Spleen (tissue), 11 donors: ENCODE measurements at regions not wholly inside any gene's neighbourhood (a gene's known extent, or its start where the extent isn't known, plus 50 kb on each side); places are given as distances from the start of the nearest gene placed in this dataset.

Source experiments
- DNase-seq: peaks from one replicate; pipeline ENCODE4 v3.0.0-alpha.2; 2020
- H3K27ac ChIP-seq, 8 donors: fragments of 200-600 bp; sonication (generic) in 7 of 8; 1 replicate in 4 of 8; 2 replicates in 4 of 8; pipeline versions ENCODE4 v1.5.0 to v1.8.0; 2016 to 2021; ENCODE audit warnings: inconsistent platforms in 4 of 8, mild to moderate bottlenecking in 4 of 8, moderate library complexity in 1 of 8
- H3K27me3 ChIP-seq, 7 donors: fragments of 200-600 bp; sonication (generic) in 6 of 7; replicated peaks in 1 of 7; 1 replicate in 4 of 7; 2 replicates in 3 of 7; pipeline versions ENCODE4 v1.5.0 to v1.8.0; 2016 to 2021; ENCODE audit warnings: inconsistent platforms in 3 of 7, mild to moderate bottlenecking in 1 of 7
- H3K36me3 ChIP-seq, 6 donors: fragments of 200-600 bp; sonication (generic) in 5 of 6; 1 replicate in 4 of 6; 2 replicates in 2 of 6; pipeline versions ENCODE4 v1.5.0 to v1.8.0; 2016 to 2021; ENCODE audit warnings: inconsistent platforms in 2 of 6
- H3K4me1 ChIP-seq, 6 donors: fragments of 200-600 bp; sonication (generic) in 5 of 6; 1 replicate in 3 of 6; 2 replicates in 3 of 6; pipeline versions ENCODE4 v1.5.0 to v1.8.0; 2016 to 2021; ENCODE audit warnings: inconsistent platforms in 3 of 6
- H3K4me3 ChIP-seq, 8 donors: fragments of 200-600 bp; sonication (generic) in 7 of 8; 1 replicate in 4 of 8; 2 replicates in 4 of 8; pipeline versions ENCODE4 v1.5.0 to v1.8.0; 2016 to 2021; ENCODE audit warnings: inconsistent platforms in 4 of 8, mild to moderate bottlenecking in 4 of 8, moderate library complexity in 2 of 8
- H3K9me3 ChIP-seq, 8 donors: fragments of 200-600 bp; sonication (generic) in 7 of 8; 1 replicate in 4 of 8; 2 replicates in 4 of 8; pipeline versions ENCODE4 v1.5.0 to v1.8.0; 2016 to 2021; ENCODE audit warnings: inconsistent platforms in 4 of 8
- CTCF ChIP-seq, 11 experiments: fragments of 200-600 bp in 7 of 11; fragments of 450-650 bp in 4 of 11; sonication (generic) in 4 of 11; IDR thresholded peaks in 8 of 11; conservative IDR thresholded peaks in 3 of 11; 1 replicate in 7 of 11; 2 replicates in 4 of 11; pipeline versions ENCODE4 v1.4.0 to v1.8.0; 2016 to 2021; ENCODE audit warnings: antibody characterized with exemption in 11 of 11, inconsistent platforms in 4 of 11, mild to moderate bottlenecking in 1 of 11
- POLR2A ChIP-seq, 3 donors: fragments of 450-650 bp; IDR thresholded peaks; one replicate each; pipeline ENCODE4 v1.5.1; 2017; ENCODE audit warnings: antibody characterized with exemption in 3 of 3, mild to moderate bottlenecking in 1 of 3
- POLR2AphosphoS5 ChIP-seq, 3 donors: sonication (generic); formaldehyde crosslinking; IDR thresholded peaks; one replicate each; pipeline ENCODE4 v1.5.1; 2017; ENCODE audit warnings: antibody characterized with exemption in 3 of 3
- WGBS, 5 donors: extraction: QIAGEN DNeasy Blood & Tissue Kit in 3 of 5; methylation state at CpG; one replicate each; pipeline versions ENCODE4 v1.1.5 to v1.1.7; 2013 to 2018; 5-methylcytosine and 5-hydroxymethylcytosine counted together
- intact Hi-C: fragments of 100-400 bp; cut with DNase I; formaldehyde crosslinking; loops from one replicate; pipeline ENCODE4 v1.15.0; 2023; ENCODE audit warnings: low total_unique reads
- donor health status: healthy with polysubstance abuse.
- donor health status: DM: no; HTN: no; CAD: no; lungs with moderate emphysema.
- donor health status: DM: no; HTN: no; CAD: no.
- donor health status: Bipolar disorder and iron deficiency.
- donor health status: healthy.
- donor health status: DM: no; HTN: no; CAD: no.
- donor health status: DM: yes; HTN: yes; CAD: no.

- Histone ChIP-seq H3K9me3 (peaks cover 0 to 13% (median 2%) of the 10 kb centered on the region in 8 donors), H3K4me3 (peak overlapping the region in 1 of 8 donors; percentile 25), H3K27ac (peak overlapping the region in 6 of 8 donors; percentile 54 to 89 (median 75)), H3K27me3 (no peaks in the 10 kb centered on the region), H3K4me1 (peaks cover 0 to 23% (median 10%) of the 10 kb centered on the region in 6 donors), H3K36me3 (no peaks in the 10 kb centered on the region)
- no peak for DNase-seq
- WGBS, 5 donors: 36 to 59% (median 55%) methylated on average over 8 of the region's 8 CpGs
- intact Hi-C loops: no loop called here
- TF ChIP-seq POLR2AphosphoS5 (IDR thresholded peaks at IDR 0.05) (peak in 1 of 3 donors; percentile 75), POLR2A (IDR thresholded peaks at IDR 0.05) (no peak)
These were observed 61.0 kb upstream of the PLET1 start for GRCh38 chr11:112321501-112322172.

- intact Hi-C loops: no loop called here
- TF ChIP-seq POLR2AphosphoS5 (IDR thresholded peaks at IDR 0.05) (no peak), CTCF (IDR thresholded peaks at IDR 0.05 in 8 of 11, conservative IDR thresholded peaks at IDR 0.05 in 3 of 11) (no peak), POLR2A (IDR thresholded peaks at IDR 0.05) (no peak)
- no peaks in the 10 kb centered on the region for H3K27me3 ChIP-seq
- H3K4me3 ChIP-seq: peak overlapping the region in 1 of 8 donors; percentile 3
- WGBS, 5 donors: 70 to 86% (median 76%) methylated on average over 8 of the region's 8 CpGs
- H3K36me3 ChIP-seq: no peaks in the 10 kb centered on the region
- H3K9me3 ChIP-seq: peaks cover 0 to 17% (median 2%) of the 10 kb centered on the region in 8 donors
- peak overlapping the region in 6 of 8 donors; percentile 54 to 89 (median 75) for H3K27ac ChIP-seq
- no peak for DNase-seq
- H3K4me1 ChIP-seq: peaks cover 0 to 23% (median 10%) of the 10 kb centered on the region in 6 donors
These were observed 61.6 kb upstream of the PLET1 start for GRCh38 chr11:112322173-112322790.

GRCh38 chr11:112334381-112334780 lies 73.7 kb upstream of the PLET1 start:
- no peaks in the 10 kb centered on the region for H3K9me3 ChIP-seq
- H3K4me3 ChIP-seq: no peak overlapping the region
- no peak for TF ChIP-seq POLR2A (IDR thresholded peaks at IDR 0.05)
- TF ChIP-seq CTCF (IDR thresholded peaks at IDR 0.05 in 8 of 11, conservative IDR thresholded peaks at IDR 0.05 in 3 of 11): no peak
- H3K27me3 ChIP-seq: no peaks in the 10 kb centered on the region
- no peak for DNase-seq
- H3K4me1 ChIP-seq: no peaks in the 10 kb centered on the region
- intact Hi-C loops: no loop called here
- H3K27ac ChIP-seq: peak overlapping the region in 3 of 8 donors; percentile 16 to 54 (median 38)
- WGBS, 5 donors: 21 to 37% (median 24%) methylated on average over 4 of the region's 4 CpGs
- peaks cover 0 to 9% (median 0%) of the 10 kb centered on the region in 6 donors for H3K36me3 ChIP-seq

GRCh38 chr11:112336356-112336886 lies 75.8 kb upstream of the PLET1 start:
- intact Hi-C loops: no loop called here
- H3K27me3 ChIP-seq: no peaks in the 10 kb centered on the region
- H3K4me1 ChIP-seq: no peaks in the 10 kb centered on the region
- 83 to 93% (median 90%) methylated on average over 5 of the region's 5 CpGs for WGBS, 5 donors
- peaks cover 0 to 9% (median 0%) of the 10 kb centered on the region in 6 donors for H3K36me3 ChIP-seq
- H3K27ac ChIP-seq: no peak overlapping the region
- no peak overlapping the region for H3K4me3 ChIP-seq
- H3K9me3 ChIP-seq: no peaks in the 10 kb centered on the region
- no peak for DNase-seq
- TF ChIP-seq POLR2AphosphoS5 (IDR thresholded peaks at IDR 0.05) (no peak), POLR2A (IDR thresholded peaks at IDR 0.05) (no peak), CTCF (IDR thresholded peaks at IDR 0.05 in 8 of 11, conservative IDR thresholded peaks at IDR 0.05 in 3 of 11) (no peak)
